NCI-H2227 (cell line): ENCODE measurements at regions not wholly inside any gene's neighbourhood (a gene's known extent, or its start where the extent isn't known, plus 50 kb on each side); places are given as distances from the start of the nearest gene placed in this dataset.
"Not testable (repeated sequence)": the region's sequence is repeated elsewhere in the genome, so short reads cannot be mapped to it uniquely, and the experiment has no call there.

Experiments
- DNase-seq: peaks from one replicate; lab custom pipeline; 2025; ENCODE audit not compliant: unreplicated experiment; lab: John Stamatoyannopoulos, UW

DNA sequence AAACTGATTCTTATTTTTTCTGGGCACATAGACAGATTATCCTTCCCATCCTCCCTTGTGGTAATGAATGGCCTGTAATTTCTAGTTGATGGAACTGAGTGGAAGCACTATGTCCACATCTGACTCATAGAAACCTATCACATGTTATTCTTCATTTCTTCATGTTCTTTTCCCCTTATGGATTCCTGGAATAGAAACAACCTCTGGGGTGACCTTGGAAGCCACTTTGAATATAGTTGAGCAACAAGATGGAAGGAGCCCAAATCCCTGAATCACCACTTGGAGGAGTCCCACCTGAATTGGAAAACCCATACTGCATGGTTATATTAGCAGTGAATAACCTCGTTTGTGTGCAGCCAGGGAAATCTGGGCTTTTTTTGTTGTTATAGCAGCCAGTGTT lies 137.8 kb downstream of the MID1IP1 start:
- DNase-seq: no peak

DNA sequence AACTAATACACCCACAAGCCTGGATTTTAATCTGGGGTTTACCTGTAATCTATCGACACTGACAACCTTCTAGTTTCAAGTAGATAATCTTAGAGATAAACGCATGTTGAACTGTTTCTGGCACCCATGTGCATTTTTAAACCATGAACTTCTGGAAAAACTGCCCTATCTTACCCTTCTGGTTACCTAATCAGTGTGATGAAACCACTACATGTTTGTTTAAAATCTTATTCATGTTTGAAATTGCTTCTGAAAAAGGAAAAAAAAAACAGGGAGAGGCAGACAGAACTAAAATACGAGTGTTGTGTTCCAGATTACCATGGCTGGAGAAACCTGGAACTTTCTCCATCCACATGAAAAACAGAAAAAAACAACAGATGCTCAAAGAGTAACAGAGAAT lies 139.3 kb downstream of the MID1IP1 start:
- DNase-seq: no peak

DNA sequence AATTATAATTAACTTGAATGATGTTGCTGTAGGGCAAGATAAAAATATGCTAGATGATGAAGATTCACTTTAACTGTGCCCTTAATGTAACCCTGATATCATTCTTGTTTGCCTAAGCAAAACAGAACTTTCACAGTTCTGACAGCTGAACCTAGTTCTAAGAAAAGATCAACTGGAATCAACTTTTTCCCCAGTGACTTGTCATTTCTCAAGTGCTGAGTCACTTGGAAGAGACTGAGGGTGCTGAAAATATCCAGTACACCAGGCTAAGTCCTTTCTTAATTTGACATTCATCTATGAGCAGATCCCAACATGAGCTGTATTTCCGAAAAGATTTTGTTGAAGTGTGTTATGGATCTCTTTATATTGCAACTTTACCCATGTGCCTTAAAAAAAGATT lies 140.4 kb downstream of the MID1IP1 start:
- DNase-seq: no peak

DNA sequence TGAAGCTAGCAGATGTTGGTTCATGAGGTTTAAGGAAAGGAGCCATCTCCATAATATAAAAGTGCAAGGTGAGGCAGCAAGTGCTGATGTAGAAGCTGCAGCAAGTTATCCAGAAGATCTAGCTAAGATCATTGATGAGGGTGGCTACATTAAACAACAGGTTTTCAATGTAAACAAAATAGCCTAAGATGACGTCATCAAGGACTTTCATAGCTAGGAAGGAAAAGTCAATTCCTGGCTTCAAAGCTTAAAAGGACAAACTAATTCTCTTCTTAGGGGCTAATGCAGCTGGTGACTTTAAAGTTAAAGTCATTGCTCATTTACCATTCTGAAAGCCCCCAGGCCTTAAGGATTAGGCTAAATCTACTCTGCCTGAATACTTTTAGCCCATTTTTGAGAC lies 141.9 kb downstream of the MID1IP1 start:
- DNase-seq: no peak

DNA sequence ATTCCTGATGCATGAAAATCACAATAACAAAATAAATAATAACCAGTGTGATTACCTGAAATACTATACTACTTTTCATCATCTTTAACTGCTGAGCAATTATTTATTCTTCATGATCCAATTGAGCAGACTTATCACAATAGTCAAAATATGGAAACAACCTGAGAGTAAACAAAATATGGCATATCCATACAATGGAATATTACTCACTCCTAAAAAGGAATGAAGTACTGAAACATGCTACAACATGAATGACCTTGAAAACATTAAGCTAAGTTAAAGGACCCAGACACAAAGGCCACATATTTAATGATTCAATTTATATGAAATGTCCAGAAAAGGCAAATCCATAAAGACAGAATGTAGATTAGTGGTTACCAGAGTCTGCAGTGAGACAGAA lies 146.8 kb downstream of the MID1IP1 start:
- DNase-seq: no peak

DNA sequence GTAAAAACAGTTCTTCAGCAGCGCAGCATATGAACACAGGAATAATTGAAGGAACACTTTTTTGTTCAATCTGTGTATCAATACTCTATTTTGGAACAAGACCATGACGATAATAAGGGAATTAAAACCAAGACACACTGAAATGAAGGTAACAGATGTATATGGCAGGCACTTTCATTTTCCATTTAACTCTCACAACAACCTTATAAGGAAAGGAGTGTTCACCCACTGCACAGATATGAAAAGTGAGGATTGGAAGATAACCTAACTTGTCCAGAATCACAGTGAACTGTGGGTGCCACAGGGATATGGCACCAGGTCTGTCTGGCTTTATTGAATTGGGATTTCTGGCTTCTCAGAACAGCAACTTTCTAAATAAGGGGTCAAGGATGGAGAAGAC lies 153.3 kb downstream of the MID1IP1 start:
- DNase-seq: no peak

DNA sequence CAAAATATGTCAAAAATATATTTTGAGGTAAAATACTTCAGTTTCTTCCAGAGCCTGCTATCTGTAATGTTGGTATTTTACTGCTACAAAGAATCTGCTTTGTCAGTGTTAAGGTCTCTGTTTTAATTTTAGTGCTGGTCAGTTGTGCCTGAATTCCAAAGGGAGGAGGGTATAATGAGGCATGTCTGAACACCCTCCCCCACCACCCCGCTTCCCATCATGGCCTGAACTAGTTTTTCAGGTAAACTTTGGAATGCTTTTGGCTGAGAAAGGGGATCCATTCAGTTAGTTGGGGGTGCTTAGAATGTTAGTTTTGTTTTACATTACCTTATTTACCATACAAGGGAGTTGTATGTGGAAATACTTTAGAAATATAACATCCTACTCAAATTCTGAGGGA lies 158.5 kb downstream of the MID1IP1 start:
- DNase-seq: no peak

DNA sequence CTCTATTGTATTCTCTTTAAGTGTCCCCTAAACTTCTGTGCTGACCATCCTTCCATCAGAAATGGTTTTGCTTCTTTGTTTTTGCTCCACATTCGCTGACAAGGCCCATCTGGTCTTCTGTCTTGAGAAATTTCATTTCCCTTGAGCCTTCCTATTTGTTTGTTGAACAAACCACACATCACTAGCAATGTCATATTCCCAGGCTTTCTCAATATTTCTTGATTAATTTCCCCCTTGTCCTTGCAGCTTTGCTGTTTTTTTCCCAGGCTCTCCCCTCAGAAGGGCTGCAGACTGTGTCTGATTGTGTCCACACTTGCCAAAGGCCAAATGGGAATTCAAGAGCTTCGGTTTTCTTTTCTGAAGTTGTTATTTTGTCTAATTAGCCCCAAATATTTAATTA lies 158.9 kb downstream of the MID1IP1 start:
- no peak for DNase-seq

DNA sequence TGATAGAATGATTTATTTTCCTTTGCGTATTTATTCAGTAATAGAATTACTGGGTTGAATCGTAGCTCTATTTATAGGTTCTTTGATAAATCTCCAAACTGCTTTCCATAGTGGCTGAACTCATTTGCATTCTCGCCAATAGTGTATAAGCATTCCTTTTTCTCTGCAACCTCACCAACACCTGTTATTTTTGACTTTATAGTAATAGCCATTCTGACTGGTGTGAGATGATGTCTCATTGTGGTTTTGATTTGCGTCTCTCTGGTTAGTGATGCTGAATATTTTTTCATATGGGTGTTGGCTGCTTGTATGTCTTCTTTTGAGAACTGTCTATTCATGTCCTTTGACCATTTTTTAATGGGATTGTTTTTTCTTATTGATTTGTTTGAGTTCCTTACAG lies 160.7 kb downstream of the MID1IP1 start:
- no peak for DNase-seq

DNA sequence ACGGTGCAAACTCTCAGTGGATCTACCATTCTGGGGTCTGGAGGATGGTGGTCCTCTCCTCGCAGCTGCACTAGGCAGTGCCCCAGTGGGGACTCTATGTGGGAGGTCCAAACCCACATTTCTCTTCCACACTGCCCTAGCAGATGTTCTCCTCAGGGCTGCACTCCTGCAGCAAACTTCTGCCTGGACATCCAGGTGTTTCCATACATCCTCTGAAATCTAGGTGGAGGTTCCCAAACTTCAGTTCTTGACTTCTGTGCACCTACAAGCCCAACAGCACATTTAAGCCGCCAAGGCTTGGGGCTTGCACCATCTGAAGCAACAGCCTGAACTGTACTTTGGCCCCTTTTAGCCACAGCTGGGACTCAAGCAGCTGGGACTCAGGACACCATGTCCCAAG lies 162.0 kb downstream of the MID1IP1 start:
- not testable (repeated sequence) for DNase-seq

DNA sequence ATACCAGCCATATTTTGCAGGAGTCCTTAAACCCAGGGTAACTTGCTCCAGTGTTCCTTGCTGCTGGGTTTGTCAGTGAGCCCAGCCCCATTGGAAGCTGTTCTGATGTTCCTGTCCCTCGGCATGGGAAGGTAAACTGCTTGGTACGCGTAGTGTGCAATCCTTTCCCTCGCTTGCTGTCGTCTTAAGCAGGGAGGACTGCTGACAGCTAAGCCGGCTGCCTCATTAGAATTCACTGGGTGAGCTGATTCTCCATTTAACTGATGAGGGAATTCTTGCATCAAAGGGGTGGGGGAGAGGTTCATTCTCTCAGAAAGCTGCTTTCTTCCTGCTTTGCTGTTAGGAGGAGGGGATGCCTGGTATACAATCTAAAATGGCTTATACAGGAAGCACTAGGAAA lies 164.6 kb downstream of the MID1IP1 start:
- DNase-seq: no peak

DNA sequence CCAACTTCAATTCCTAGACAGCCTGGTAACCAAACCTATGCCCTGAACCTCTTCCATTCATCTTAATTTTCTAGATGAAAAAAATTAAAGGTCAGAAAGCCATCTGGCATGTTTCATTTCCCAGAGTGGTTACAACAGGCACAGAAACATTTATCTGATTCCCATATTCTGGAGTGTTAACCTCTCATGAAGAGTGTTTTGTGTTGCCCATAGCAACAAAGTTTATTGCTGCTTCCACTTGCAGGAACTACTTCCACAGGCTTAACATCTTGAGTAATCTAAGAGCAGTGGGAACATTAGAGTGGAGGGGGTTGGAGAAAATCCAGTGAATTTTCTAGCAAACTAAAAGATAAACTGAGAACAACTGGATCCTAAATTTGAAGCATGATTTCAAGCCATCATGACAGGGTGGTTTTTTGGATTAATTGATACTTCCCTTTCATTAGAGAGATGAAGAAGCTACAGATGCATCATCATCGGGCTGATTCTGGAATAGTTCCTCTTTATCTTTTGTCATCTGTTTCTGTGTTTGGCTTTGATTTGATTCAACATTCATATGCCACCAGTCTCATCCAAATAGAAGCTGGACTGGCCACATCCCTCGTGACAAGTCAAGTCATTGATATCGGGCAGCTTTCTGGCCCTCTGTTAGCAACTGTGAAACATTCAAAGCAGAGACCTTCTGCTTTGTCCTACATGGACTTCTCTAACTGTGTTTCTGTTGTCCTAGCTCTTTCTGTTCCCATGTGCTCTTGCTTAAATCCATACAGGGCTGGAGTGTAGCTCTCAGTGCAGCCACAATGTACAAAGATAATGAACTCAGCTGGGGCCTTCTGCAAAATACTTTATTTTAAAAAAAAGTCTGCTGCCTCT lies 167.3 kb downstream of the MID1IP1 start:
- no peak for DNase-seq

DNA sequence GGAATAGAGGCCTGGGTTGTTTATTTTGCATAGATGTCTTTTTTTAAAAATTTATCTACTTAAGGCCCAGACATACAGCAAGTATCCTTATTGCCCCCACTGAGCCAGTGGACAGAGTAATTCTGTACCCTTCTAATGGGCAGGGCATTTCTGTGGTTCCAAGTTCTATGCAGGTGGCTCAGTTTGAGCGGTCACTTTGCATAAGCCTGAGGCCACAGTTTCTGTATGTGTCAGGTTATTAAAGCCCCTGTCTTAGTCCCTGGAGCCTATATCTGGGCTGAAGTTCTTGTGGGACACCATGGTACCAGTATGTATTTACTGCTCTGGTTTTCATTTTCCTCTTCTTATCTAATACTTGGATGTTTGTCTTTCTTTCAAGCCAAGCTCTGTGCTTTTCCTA lies 168.8 kb downstream of the MID1IP1 start:
- DNase-seq: no peak

DNA sequence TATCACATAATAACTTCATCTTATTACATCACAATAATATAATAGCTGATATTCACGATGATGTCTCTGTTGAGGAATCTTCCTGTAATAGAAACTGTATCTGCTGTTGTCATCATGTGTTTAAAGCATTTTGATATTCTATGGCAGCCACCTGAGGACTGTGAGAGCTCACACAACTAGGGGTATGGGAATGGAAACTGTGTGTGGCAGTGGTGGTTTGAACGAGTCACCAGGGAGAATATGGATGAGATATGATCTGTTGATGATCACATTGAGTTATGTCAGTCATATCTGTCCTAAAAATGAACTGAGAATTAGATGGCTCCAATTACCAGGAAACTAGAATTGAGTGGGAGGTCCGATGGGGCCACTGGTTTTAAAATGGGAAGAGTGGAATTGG lies 169.6 kb downstream of the MID1IP1 start:
- DNase-seq: no peak

DNA sequence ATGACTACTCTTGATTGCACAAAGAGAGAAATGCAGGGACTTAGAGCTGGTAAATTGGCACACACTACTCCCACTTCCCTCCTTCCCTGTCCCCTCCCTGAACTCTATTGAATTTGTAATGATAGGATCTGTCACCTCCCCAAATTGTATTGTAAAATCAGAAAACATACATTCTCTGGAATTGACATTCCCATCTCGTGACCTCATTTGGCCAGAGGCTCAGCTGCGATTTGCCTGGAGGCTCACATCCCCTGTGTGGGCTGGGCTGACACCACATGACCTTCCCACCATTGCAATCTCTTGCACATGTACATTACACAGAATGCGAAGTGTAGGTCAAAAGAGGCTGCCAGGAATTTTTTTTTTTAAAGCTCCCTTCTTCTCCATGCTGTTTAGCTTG lies 172.1 kb downstream of the MID1IP1 start:
- peak; percentile 85 for DNase-seq

DNA sequence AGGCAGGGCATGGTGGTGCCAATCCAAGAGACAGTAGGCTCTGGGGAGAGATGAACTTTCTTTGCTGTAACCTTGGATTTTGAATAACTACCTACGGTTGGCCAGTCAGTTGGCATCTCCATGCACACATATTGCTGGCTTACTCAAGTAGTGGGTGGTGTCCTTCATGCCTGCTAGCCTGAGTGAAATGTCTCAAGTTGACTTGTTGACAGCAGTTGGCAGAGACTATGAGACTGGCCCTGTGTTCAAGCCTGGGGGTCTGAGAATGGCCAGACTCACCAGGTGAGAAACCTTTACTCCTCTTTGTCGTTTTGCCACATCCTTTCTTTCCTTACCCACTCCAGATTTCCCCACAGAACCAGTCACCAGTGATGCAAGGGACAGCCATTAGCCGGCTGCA lies 173.3 kb downstream of the MID1IP1 start:
- no peak for DNase-seq

DNA sequence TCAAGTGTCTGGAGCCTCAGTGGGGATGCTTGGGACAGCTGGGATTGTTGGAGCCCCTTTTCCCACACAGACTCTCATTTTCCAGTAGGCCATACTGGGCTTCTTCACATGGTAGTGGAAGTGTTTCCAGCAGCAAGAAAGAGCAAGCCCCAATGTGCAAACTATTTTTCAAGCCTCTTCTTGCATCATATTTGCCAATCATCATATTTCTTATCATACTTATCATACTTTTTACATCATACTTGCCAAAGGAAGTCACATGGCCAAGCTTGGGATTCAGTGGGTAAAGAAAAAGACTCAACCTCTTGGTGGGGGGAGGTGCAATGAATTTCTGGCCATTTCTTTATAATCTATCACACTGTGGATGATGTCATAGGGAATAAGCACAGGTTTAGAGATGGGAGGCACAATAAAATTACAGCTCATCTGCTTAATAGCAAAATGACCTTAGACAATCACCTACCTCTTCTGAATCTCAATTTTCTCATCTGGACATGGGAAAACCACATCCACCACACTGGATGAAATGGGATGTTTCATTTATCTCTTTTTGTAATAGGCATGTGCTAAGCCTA lies 174.2 kb downstream of the MID1IP1 start:
- DNase-seq: no peak

DNA sequence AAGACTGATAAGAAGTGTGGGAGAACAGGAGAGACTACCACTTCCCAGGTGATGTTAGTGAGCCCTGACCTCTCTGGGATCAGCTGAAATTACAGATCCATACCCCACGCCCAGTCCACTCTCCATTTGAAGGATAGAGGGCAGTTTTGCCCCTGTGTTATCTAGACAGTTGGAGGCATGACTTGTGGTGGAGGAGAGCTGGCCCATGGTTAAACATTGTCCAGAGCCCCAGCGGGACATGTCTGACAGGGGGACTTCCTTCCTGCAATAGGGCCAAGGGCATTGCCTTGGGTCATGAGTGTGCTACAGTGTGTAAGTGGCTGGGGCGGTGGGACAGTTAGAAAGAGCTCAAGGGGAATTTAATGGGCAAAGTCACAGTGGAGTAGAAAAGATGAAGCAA lies 181.1 kb downstream of the MID1IP1 start:
- DNase-seq: no peak

DNA sequence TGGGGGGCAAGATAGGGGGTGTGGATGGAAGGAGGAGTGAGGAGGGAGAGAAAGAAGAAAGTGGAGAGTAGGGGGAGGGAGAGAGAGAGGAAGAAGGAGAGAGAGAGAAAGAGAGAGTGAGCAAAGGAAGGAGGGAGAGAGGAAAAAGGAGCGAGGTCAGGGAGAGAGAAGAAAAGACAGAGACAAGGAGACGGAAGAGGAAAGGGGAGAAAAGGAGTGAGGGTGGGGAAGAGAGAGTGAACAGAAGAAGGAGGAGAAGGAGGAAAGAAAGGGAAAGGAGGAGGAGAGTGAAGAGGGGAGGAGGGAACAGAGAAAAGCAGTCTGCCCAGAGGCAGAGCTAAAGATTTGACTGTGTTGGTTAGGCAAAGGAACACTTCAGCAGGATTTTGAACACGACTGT lies 181.6 kb downstream of the MID1IP1 start:
- DNase-seq: no peak

DNA sequence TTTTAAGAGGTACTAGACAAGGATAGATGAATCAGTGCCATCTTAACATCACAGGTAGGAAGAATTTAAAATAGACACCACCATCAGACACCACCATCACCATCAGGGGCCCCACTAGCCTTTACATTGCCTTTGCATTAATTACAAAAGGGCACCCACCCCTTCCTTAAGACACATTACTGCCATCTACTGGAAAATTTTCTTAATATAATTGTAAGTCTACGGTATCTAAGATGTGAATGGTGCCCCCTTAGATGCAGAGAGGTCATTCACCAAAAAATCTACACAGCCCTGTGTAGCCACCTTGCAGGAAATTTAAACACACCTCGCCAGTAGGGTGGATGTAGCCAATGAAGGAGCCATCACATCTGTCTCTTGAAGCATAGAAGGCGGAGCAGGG lies 184.1 kb downstream of the MID1IP1 start:
- peak; percentile 11 for DNase-seq

DNA sequence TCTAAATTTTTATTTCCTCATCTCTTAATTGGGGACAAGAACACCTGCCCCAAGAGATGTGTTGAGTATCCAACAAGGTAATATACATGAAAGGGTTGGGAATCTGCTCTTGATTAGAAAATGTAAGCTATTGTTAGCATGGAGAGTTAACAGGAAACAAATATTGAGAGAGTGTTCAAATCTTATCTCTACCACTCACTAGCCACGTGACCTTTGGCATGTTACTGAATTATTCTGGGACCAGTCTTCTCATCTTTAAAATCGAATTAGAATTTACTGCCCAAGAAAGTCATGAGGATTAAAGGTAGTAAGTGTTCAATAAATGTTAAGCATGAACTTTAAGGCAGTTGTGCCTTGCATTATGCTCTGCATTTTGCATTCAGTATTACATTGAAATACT lies 184.7 kb downstream of the MID1IP1 start:
- no peak for DNase-seq

DNA sequence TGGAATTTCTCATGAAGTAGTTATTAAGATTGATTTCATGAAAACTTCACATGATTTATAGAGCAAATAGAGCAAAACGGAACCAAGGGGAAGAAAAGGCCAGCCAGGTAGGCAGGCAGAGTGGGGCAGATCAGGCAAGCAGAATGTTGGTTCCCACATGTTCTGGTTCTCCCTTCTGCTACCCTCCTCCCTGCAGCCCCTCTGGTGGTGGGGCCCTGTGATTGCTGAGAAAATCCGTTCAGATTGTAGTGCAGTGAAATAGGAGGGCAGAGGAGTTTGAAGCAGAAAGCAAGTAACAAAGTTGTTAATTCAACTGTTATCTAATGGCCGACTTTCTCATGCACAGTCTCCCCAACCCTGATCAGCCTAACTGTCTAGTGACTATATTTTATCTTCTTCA lies 185.3 kb downstream of the MID1IP1 start:
- DNase-seq: no peak

DNA sequence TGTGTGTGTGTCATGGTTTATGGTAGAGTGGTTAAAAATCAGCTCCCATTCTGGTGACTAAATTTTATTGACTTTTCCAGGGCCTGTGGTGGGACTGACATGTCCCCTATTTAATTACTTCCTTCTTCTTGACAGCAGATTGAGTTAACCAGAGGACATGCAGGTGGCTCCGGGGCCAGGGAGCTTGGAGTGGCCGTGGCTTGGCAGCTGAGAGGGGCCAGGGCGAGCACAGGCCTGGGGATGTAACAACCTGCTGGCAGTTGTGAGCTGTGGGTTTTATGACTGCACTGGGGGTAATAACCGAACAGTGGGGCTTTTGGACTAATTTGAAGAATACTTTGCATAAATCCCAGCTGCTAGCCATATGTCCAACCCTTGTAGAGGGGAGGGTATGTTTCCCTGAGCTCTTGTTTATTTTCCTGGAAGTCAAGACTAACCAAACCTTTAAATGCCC lies 186.0 kb downstream of the MID1IP1 start:
- no peak for DNase-seq
